ENCODE measurements at regions not wholly inside any gene's neighbourhood (a gene's known extent, or its start where the extent isn't known, plus 50 kb on each side); places are given as distances from the start of the nearest gene placed in this dataset.

DNA sequence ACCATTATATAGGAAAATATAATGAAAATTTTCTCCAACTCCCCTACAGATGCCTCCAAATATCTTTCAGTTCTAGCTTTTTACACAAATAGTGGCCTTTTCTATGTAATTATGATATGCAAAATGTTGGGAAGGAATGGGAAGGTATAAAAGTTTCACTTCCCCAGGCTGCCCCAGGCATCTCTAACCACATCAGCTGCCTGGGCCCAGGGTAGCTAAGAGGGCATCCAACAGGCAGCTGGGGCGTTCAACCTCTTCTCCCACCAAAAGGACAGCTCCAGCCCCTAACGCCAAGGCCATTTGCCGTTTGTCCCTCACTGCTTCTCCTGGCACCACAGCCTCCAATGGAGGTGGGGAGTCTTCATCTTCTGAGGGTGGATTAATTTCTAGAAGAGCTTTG is 188.1 kb upstream of the TSC22D2 start:
- no peak for FAIRE-seq

DNA sequence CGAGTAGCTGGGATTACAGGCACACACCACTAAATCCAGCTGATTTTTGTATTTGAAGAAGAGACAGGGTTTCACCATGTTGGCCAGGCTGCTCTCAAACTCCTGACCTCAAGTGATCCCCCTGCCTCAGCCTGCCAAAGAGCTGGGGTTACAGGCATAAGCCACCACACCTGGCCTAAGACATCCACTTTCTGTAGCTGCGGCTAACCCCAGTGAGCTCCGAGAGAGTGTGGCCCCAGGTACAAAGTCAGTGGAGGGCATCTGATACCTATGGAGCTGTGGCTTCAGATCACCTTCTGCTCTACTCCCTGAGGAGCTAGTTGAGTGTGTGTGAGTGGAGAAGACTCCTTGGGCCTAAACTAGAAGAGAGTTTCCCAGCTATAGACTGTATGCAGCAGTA is 189.3 kb upstream of the TSC22D2 start:
- ATAC-seq (no peak), FAIRE-seq (no peak), DNase-seq (ENCODE audit: low read depth in 1 of 2, low spot score in 1 of 2) (no peak)
- Histone ChIP-seq H3K9me3 (no peaks in the 10 kb centered on the region), H3K4me2 (no peak overlapping the region), H3K4me1 (no peaks in the 10 kb centered on the region), H3K4me3 (no peak overlapping the region), H3K27ac (no peak overlapping the region)
- TF ChIP-seq, protein P1, sequence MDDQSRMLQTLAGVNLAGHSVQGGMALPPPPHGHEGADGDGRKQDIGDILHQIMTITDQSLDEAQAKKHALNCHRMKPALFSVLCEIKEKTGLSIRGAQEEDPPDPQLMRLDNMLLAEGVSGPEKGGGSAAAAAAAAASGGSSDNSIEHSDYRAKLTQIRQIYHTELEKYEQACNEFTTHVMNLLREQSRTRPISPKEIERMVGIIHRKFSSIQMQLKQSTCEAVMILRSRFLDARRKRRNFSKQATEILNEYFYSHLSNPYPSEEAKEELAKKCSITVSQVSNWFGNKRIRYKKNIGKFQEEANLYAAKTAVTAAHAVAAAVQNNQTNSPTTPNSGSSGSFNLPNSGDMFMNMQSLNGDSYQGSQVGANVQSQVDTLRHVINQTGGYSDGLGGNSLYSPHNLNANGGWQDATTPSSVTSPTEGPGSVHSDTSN (IDR thresholded peaks at IDR 0.05) = no peak
- TF ChIP-seq HOXB5 (CRISPR knock-in tag; IDR thresholded peaks at IDR 0.05) = no peak
- TF ChIP-seq ZC3H11A (IDR thresholded peaks at IDR 0.05) = no peak
- ChIA-PET CTCF (interaction anchor here (1.0 to 4.3 kb wide), 9 partner anchors 11 to 282 kb away, joined by 3 to 23 read pairs (median 5); no protein-coding TSS in a partner anchor), POLR2A (no interaction called here)
- 51% methylated on average over 3 of the region's 3 CpGs for WGBS (ENCODE audit: missing lambda C conversion rate)

More for the DNA sequence above, 188.1 kb upstream of the TSC22D2 start:
- TF ChIP-seq MYC (IDR thresholded peaks at IDR 0.05; ENCODE audit: borderline replicate concordance, low read length) (no peak), CHD2 (IDR thresholded peaks at IDR 0.05; ENCODE audit: low read length, partially characterized antibody) (no peak), KDM1A (IDR thresholded peaks at IDR 0.05; ENCODE audit: low read depth) (no peak), RCOR1 (IDR thresholded peaks at IDR 0.05; ENCODE audit: low read depth, low read length) (no peak), FOXS1 (CRISPR knock-in tag; IDR thresholded peaks at IDR 0.05) (no peak), SREBF2 (IDR thresholded peaks at IDR 0.05) (no peak), NPAS2 (CRISPR knock-in tag; IDR thresholded peaks at IDR 0.05; ENCODE audit: borderline replicate concordance) (no peak), POLR2AphosphoS2 (conservative IDR thresholded peaks at IDR 0.05; ENCODE audit: low read length) (no peak), RNF2 (IDR thresholded peaks at IDR 0.05; ENCODE audit: borderline replicate concordance, low read depth) (no peak), TP53 (CRISPR knock-in tag; IDR thresholded peaks at IDR 0.05) (no peak), KDM5A (IDR thresholded peaks at IDR 0.05) (no peak), CEBPB (IDR thresholded peaks at IDR 0.05) (no peak), JUN (IDR thresholded peaks at IDR 0.05) (no peak), HOXA7 (CRISPR knock-in tag; IDR thresholded peaks at IDR 0.05) (no peak), CHD4 (IDR thresholded peaks at IDR 0.05; ENCODE audit: borderline replicate concordance) (no peak), FOSL2 (IDR thresholded peaks at IDR 0.05) (no peak), FOSL2 (CRISPR knock-in tag; IDR thresholded peaks at IDR 0.05) (no peak), GATA3 (IDR thresholded peaks at IDR 0.05; ENCODE audit: borderline replicate concordance) (no peak)
- TF ChIP-seq, protein P2, sequence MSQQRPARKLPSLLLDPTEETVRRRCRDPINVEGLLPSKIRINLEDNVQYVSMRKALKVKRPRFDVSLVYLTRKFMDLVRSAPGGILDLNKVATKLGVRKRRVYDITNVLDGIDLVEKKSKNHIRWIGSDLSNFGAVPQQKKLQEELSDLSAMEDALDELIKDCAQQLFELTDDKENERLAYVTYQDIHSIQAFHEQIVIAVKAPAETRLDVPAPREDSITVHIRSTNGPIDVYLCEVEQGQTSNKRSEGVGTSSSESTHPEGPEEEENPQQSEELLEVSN (IDR thresholded peaks at IDR 0.05; ENCODE audit: borderline replicate concordance, low read depth) = no peak
- TF ChIP-seq, protein P3, sequence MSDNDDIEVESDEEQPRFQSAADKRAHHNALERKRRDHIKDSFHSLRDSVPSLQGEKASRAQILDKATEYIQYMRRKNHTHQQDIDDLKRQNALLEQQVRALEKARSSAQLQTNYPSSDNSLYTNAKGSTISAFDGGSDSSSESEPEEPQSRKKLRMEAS (IDR thresholded peaks at IDR 0.05) = no peak
- TF ChIP-seq, protein P4, sequence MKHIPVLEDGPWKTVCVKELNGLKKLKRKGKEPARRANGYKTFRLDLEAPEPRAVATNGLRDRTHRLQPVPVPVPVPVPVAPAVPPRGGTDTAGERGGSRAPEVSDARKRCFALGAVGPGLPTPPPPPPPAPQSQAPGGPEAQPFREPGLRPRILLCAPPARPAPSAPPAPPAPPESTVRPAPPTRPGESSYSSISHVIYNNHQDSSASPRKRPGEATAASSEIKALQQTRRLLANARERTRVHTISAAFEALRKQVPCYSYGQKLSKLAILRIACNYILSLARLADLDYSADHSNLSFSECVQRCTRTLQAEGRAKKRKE (CRISPR knock-in tag; IDR thresholded peaks at IDR 0.05; ENCODE audit: low read depth) = no peak
- Histone ChIP-seq H3K4me1 (no peaks in the 10 kb centered on the region), H3K9me3 (no peaks in the 10 kb centered on the region), H3K4me2 (no peak overlapping the region), H3K27ac (no peak overlapping the region), H3K4me3 (no peak overlapping the region)
- ChIA-PET CTCF (interaction anchor here (0.6 to 4.3 kb wide), 25 partner anchors 8 to 283 kb away, joined by 3 to 23 read pairs (median 4); no protein-coding TSS in a partner anchor), POLR2A (interaction anchor here (1.0 kb wide), 1 partner anchor 253 kb away, joined by 5 read pairs; no protein-coding TSS in a partner anchor)
- no peak for DNase-seq (ENCODE audit: low read depth in 1 of 2, low spot score in 1 of 2)
- WGBS (ENCODE audit: missing lambda C conversion rate) = 94% methylated on average over 3 of the region's 3 CpGs
- ATAC-seq = no peak

DNA sequence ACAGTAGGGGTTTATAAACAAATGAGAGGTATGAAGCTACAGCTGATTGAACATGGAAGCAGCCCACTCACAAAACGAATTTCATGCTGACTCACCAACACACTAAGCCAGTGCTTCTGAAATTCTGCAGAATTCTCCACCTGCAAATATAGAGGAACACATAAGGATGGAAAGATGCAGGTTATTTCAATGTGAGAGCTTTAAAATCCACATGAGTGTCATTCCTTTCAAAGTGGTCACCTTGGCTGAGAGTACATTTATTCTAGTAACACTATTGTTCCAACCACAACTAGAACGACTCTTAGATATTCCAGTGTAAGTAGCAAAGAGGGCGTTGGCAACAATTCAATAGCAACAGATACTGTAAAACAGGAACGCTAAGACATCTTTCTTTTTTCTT is 189.9 kb upstream of the TSC22D2 start:
- no peak overlapping the region for H3K4me3 ChIP-seq
- WGBS (ENCODE audit: missing lambda C conversion rate) = 59% methylated on average over 4 of the region's 4 CpGs
- ChIA-PET POLR2A (no interaction called here), CTCF (interaction anchor here (0.7 to 4.3 kb wide), 9 partner anchors 12 to 281 kb away, joined by 3 to 23 read pairs (median 3); no protein-coding TSS in a partner anchor)
- H3K9me3 ChIP-seq = no peaks in the 10 kb centered on the region
- FAIRE-seq = no peak
- DNase-seq (ENCODE audit: low read depth in 1 of 2, low spot score in 1 of 2) = no peak
- no peak for ATAC-seq
- H3K27ac ChIP-seq = no peak overlapping the region
- no peak overlapping the region for H3K4me2 ChIP-seq
- no peaks in the 10 kb centered on the region for H3K4me1 ChIP-seq
- no peak for TF ChIP-seq FOSL2 (IDR thresholded peaks at IDR 0.05)
- TF ChIP-seq FOSL2 (CRISPR knock-in tag; IDR thresholded peaks at IDR 0.05) = no peak
- TF ChIP-seq EHMT2 (IDR thresholded peaks at IDR 0.05; ENCODE audit: low read depth) = no peak
- TF ChIP-seq FOXS1 (CRISPR knock-in tag; IDR thresholded peaks at IDR 0.05) = no peak
- TF ChIP-seq, protein P1 (IDR thresholded peaks at IDR 0.05) = no peak
- no peak for TF ChIP-seq MAZ (IDR thresholded peaks at IDR 0.05; ENCODE audit: borderline replicate concordance, low read depth, low read length)
- no peak for TF ChIP-seq EP300 (IDR thresholded peaks at IDR 0.05)
- TF ChIP-seq RFX5 (IDR thresholded peaks at IDR 0.05) = no peak
- no peak for TF ChIP-seq CHD4 (IDR thresholded peaks at IDR 0.05; ENCODE audit: borderline replicate concordance)
- TF ChIP-seq HOXA7 (CRISPR knock-in tag; IDR thresholded peaks at IDR 0.05) = no peak
- TF ChIP-seq TFCP2L1 (CRISPR knock-in tag; IDR thresholded peaks at IDR 0.05) = no peak
- no peak for TF ChIP-seq HOXB5 (CRISPR knock-in tag; IDR thresholded peaks at IDR 0.05)
- TF ChIP-seq, protein P5, sequence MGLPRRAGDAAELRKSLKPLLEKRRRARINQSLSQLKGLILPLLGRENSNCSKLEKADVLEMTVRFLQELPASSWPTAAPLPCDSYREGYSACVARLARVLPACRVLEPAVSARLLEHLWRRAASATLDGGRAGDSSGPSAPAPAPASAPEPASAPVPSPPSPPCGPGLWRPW (IDR thresholded peaks at IDR 0.05) = no peak
- TF ChIP-seq, protein P6, sequence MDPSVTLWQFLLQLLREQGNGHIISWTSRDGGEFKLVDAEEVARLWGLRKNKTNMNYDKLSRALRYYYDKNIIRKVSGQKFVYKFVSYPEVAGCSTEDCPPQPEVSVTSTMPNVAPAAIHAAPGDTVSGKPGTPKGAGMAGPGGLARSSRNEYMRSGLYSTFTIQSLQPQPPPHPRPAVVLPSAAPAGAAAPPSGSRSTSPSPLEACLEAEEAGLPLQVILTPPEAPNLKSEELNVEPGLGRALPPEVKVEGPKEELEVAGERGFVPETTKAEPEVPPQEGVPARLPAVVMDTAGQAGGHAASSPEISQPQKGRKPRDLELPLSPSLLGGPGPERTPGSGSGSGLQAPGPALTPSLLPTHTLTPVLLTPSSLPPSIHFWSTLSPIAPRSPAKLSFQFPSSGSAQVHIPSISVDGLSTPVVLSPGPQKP (IDR thresholded peaks at IDR 0.05; ENCODE audit: low read depth, low read length) = no peak

Measured in A549 (cell line).